H9 (cell line): ENCODE measurements at regions not wholly inside any gene's neighbourhood (a gene's known extent, or its start where the extent isn't known, plus 50 kb on each side); places are given as distances from the start of the nearest gene placed in this dataset.

Source experiments
- DNase-seq: peaks from one replicate; pipeline ENCODE4 v3.0.0-alpha.2; 2017
- H2AFZ ChIP-seq: one replicate; pipeline ENCODE4 v1.6.1; 2013; ENCODE audit warnings: mild to moderate bottlenecking, low read length, control low read depth, moderate library complexity
- H2AK5ac ChIP-seq: 2 replicates; pipeline ENCODE4 v1.6.1; 2013; ENCODE audit warnings: low read length, control low read depth, mixed read lengths; ENCODE audit not compliant: insufficient read length
- H2BK120ac ChIP-seq: one replicate; pipeline ENCODE4 v1.6.1; 2013; ENCODE audit warnings: low read depth, mild to moderate bottlenecking, low read length, control low read depth, inconsistent platforms; ENCODE audit not compliant: poor library complexity, severe bottlenecking
- H2BK12ac ChIP-seq: 2 replicates; pipeline ENCODE4 v1.6.1; 2013; ENCODE audit warnings: low read length, control low read depth, mixed read lengths, low read depth; ENCODE audit not compliant: insufficient read length
- H2BK15ac ChIP-seq: 2 replicates; pipeline ENCODE4 v1.6.1; 2013; ENCODE audit warnings: low read depth, low read length, control low read depth
- H2BK20ac ChIP-seq: one replicate; pipeline ENCODE4 v1.6.1; 2013; ENCODE audit warnings: low read depth, mild to moderate bottlenecking, low read length, control low read depth, inconsistent platforms; ENCODE audit not compliant: poor library complexity, severe bottlenecking
- H2BK5ac ChIP-seq: 2 replicates; pipeline ENCODE4 v1.6.1; 2013; ENCODE audit warnings: low read length, control low read depth, mixed read lengths; ENCODE audit not compliant: insufficient read length
- H3K14ac ChIP-seq: 2 replicates; pipeline ENCODE4 v1.6.1; 2013; ENCODE audit warnings: low read length, control low read depth; ENCODE audit not compliant: insufficient read depth
- H3K18ac ChIP-seq: 2 replicates; pipeline ENCODE4 v1.6.1; 2013; ENCODE audit warnings: low read depth, mild to moderate bottlenecking, mixed read lengths, low read length, control low read depth; ENCODE audit not compliant: insufficient read length
- H3K23ac ChIP-seq: 2 replicates; pipeline ENCODE4 v1.6.1; 2013; ENCODE audit warnings: low read length, control low read depth, mixed read lengths, low read depth; ENCODE audit not compliant: insufficient read length
- H3K23me2 ChIP-seq: 2 replicates; pipeline ENCODE4 v1.6.1; 2013; ENCODE audit warnings: low read depth, mild to moderate bottlenecking, mixed read lengths, low read length, control low read depth; ENCODE audit not compliant: insufficient read length, poor library complexity, severe bottlenecking
- H3K27ac ChIP-seq: 2 replicates; pipeline ENCODE4 v1.5.1; 2013; ENCODE audit warnings: low read length, control low read depth, mixed read lengths, low read depth; ENCODE audit not compliant: insufficient read length
- H3K27me3 ChIP-seq: 2 replicates; pipeline ENCODE4 v1.6.1; 2013; ENCODE audit warnings: low read length, control low read depth, inconsistent platforms; ENCODE audit not compliant: insufficient read depth
- H3K4ac ChIP-seq: 2 replicates; pipeline ENCODE4 v1.6.1; 2013; ENCODE audit warnings: low read depth, mild to moderate bottlenecking, control low read depth, inconsistent platforms, low read length, moderate library complexity
- H3K4me1 ChIP-seq: 2 replicates; pipeline ENCODE4 v1.6.1; 2013; ENCODE audit warnings: low read length, control low read depth, inconsistent platforms; ENCODE audit not compliant: insufficient read depth
- H3K4me2 ChIP-seq: 2 replicates; pipeline ENCODE4 v1.6.1; 2013; ENCODE audit warnings: low read length, control low read depth, mixed read lengths; ENCODE audit not compliant: insufficient read length, insufficient read depth
- H3K56ac ChIP-seq: 2 replicates; pipeline ENCODE4 v1.6.1; 2013; ENCODE audit warnings: low read depth, mild to moderate bottlenecking, mixed read lengths, low read length, control low read depth; ENCODE audit not compliant: insufficient read length
- H3K79me1 ChIP-seq: 2 replicates; pipeline ENCODE4 v1.6.1; 2013; ENCODE audit warnings: low read depth, mild to moderate bottlenecking, moderate library complexity, low read length, control low read depth, inconsistent platforms; ENCODE audit not compliant: insufficient read depth, poor library complexity, severe bottlenecking
- H3K79me2 ChIP-seq: 2 replicates; pipeline ENCODE4 v1.6.1; 2013; ENCODE audit warnings: low read length, control low read depth, inconsistent platforms; ENCODE audit not compliant: insufficient read depth
- H3K9ac ChIP-seq: 2 replicates; pipeline ENCODE4 v1.6.1; 2013; ENCODE audit warnings: low read length, control low read depth, mixed read lengths; ENCODE audit not compliant: insufficient read length; ENCODE audit errors: extremely low read depth
- H3K9me3 ChIP-seq: one replicate; pipeline ENCODE4 v1.6.1; 2013; ENCODE audit warnings: low read depth, low read length, inconsistent platforms; ENCODE audit not compliant: control insufficient read depth
- H3T11ph ChIP-seq: one replicate; pipeline ENCODE4 v1.6.1; 2013; ENCODE audit warnings: mild to moderate bottlenecking, low read length, control low read depth, inconsistent platforms
- H4K20me1 ChIP-seq: one replicate; pipeline ENCODE4 v1.6.1; 2013; ENCODE audit not compliant: control insufficient read depth, insufficient read length, insufficient read depth
- H4K5ac ChIP-seq: 2 replicates; pipeline ENCODE4 v1.6.1; 2013; ENCODE audit warnings: low read depth, mild to moderate bottlenecking, mixed read lengths, low read length, control low read depth; ENCODE audit not compliant: insufficient read length
- H4K8ac ChIP-seq: replicated peaks from 2 replicates; pipeline ENCODE4 v1.6.1; 2013; ENCODE audit warnings: low read length, control low read depth, mixed read lengths, low read depth; ENCODE audit not compliant: insufficient read length
- H4K91ac ChIP-seq: 2 replicates; pipeline ENCODE4 v1.6.1; 2013; ENCODE audit warnings: low read depth, mild to moderate bottlenecking, moderate library complexity, mixed read lengths, low read length, control low read depth; ENCODE audit not compliant: insufficient read length
- H3K27ac Mint-ChIP-seq, 3 experiments: 2 replicates in 2 of 3; 3 replicates in 1 of 3; pipeline ENCODE4 v1.8.0; 2020 to 2021; ENCODE audit warnings: mixed read lengths in 3 of 3, mild to moderate bottlenecking in 1 of 3, moderate library complexity in 1 of 3
- H3K27me3 Mint-ChIP-seq: 2 replicates; pipeline ENCODE4 v1.8.0; 2021; ENCODE audit warnings: low read depth, mild to moderate bottlenecking, moderate library complexity, mixed read lengths
- H3K36me3 Mint-ChIP-seq, 3 experiments: 2 replicates in 2 of 3; 3 replicates in 1 of 3; pipeline ENCODE4 v1.8.0; 2020 to 2021; ENCODE audit warnings: low read depth in 3 of 3, mixed read lengths in 3 of 3; ENCODE audit not compliant: insufficient read depth in 1 of 3
- H3K4me1 Mint-ChIP-seq, 2 experiments: 2 replicates each; pipeline ENCODE4 v1.8.0; 2020; ENCODE audit warnings: mixed read lengths in 2 of 2
- H3K4me3 Mint-ChIP-seq, 2 experiments: 2 replicates in 1 of 2; 3 replicates in 1 of 2; pipeline ENCODE4 v1.8.0; 2020 to 2021; ENCODE audit warnings: mild to moderate bottlenecking in 2 of 2, mixed read lengths in 2 of 2, moderate library complexity in 1 of 2
- H3K9me3 Mint-ChIP-seq, 2 experiments: 2 replicates in 1 of 2; 3 replicates in 1 of 2; pipeline ENCODE4 v1.8.0; 2020; ENCODE audit warnings: mild to moderate bottlenecking in 2 of 2, mixed read lengths in 2 of 2, moderate library complexity in 1 of 2
- CTCF ChIP-seq: fragments of 200-600 bp; sonication (generic); conservative IDR thresholded peaks from 3 replicates; pipeline ENCODE4 v1.8.0; 2021; ENCODE audit warnings: antibody characterized with exemption, mild to moderate bottlenecking
- WGBS: extraction: QIAGEN DNeasy Blood & Tissue Kit; methylation state at CpG from one replicate; pipeline ENCODE4 v1.1.7; 2013; ENCODE audit warnings: missing lambda C conversion rate, low lambda C conversion rate, mixed read lengths; ENCODE audit not compliant: insufficient read length; ENCODE audit errors: extremely low coverage; 5-methylcytosine and 5-hydroxymethylcytosine counted together

- no peak overlapping the region for H3K27ac ChIP-seq
- H3K14ac ChIP-seq: no peak overlapping the region
- no peaks in the 10 kb centered on the region for H3K79me1 ChIP-seq
- H2AFZ ChIP-seq: no peak overlapping the region
- H3T11ph ChIP-seq: no peak overlapping the region
- H4K20me1 ChIP-seq: no peaks in the 10 kb centered on the region
- Mint-ChIP-seq H3K27ac (no peak overlapping the region), H3K9me3 (no peaks in the 10 kb centered on the region; a peak in 1 of 5 replicates), H3K27me3 (peaks cover 2% of the 10 kb centered on the region; the same call in 1 of the 2 replicates), H3K4me1 (peaks cover 2 to 3% of the 10 kb centered on the region in 2 experiments; a peak in 2 of 4 replicates), H3K4me3 (no peak overlapping the region), H3K36me3 (no peaks in the 10 kb centered on the region)
- whole genome bisulfite sequencing: no CpG with 5 or more reads among the region's 4 CpGs
- no peaks in the 10 kb centered on the region for H3K9me3 ChIP-seq
- no peak overlapping the region for H3K4ac ChIP-seq
- H2BK5ac ChIP-seq: no peak overlapping the region
- no peak overlapping the region for H2BK20ac ChIP-seq
- no peaks in the 10 kb centered on the region for H3K27me3 ChIP-seq
- H2BK120ac ChIP-seq: no peak overlapping the region
- H3K79me2 ChIP-seq: no peaks in the 10 kb centered on the region
- DNase-seq: no peak
- H2BK12ac ChIP-seq: no peak overlapping the region
- no peak overlapping the region for H4K91ac ChIP-seq
- no peak overlapping the region for H4K8ac ChIP-seq
- H2AK5ac ChIP-seq: no peak overlapping the region
- no peak overlapping the region for H4K5ac ChIP-seq
- no peak overlapping the region for H3K4me2 ChIP-seq
- no peak for TF ChIP-seq CTCF
- no peaks in the 10 kb centered on the region for H3K23me2 ChIP-seq
- H3K9ac ChIP-seq: no peak overlapping the region
- no peak overlapping the region for H2BK15ac ChIP-seq
- H3K23ac ChIP-seq: no peak overlapping the region
- H3K18ac ChIP-seq: no peak overlapping the region
- H3K4me1 ChIP-seq: no peaks in the 10 kb centered on the region
- H3K56ac ChIP-seq: no peak overlapping the region
Observed at GRCh38 chr2:12347066-12347493, 369.7 kb upstream of the TRIB2 start.
